Amniotic stem cell (primary cell): ENCODE measurements at regions not wholly inside any gene's neighbourhood (a gene's known extent, or its start where the extent isn't known, plus 50 kb on each side); places are given as distances from the start of the nearest gene placed in this dataset.
"Not testable (repeated sequence)": the region's sequence is repeated elsewhere in the genome, so short reads cannot be mapped to it uniquely, and the experiment has no call there.

Experiments used
- DNase-seq: peaks from one replicate; lab custom pipeline; 2025; lab: John Stamatoyannopoulos, UW

GRCh38 chrX:43375136-43375535 lies 281.0 kb upstream of the MAOA start:
- DNase-seq = no peak

GRCh38 chrX:43380704-43381103 lies 275.4 kb upstream of the MAOA start:
- DNase-seq = no peak

DNA sequence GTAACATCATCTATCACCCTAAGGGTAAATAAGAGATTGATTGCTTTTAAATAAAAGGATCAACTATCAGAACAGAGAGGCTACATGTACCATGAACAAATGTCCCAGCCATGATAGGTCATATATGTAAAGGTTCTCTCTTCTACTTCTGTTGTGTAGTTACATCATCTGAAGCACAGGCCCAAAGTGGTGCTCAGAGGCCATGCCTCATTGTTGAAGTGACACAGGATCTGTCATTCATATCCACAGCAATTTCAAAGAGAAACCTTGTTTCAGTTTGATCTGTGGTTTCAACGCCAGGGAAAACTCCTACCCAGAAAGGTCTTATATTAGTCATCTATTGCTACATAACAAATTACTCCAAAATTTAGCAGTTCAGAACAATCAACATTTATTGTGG lies 269.2 kb upstream of the MAOA start:
- DNase-seq = no peak

GRCh38 chrX:43405191-43405590 lies 250.9 kb upstream of the MAOA start:
- no peak for DNase-seq

DNA sequence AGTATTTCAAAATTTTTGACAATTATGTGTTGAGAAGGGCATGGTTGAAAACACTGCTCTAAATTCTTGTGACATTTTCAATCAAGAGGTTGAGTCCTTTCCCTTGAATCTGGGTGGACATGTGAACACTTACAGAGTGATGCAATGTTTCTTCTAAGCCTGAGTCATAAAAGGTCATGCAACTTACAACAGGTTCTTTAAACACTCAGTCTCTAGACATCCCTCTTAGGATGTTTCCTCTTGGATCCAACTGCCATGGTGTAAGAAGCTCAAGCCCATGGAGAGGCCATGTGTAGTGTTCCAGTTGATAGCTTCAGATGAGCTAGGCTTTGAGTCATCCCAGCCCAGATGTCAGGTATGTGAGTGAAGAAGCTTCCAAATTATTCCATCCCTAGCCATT lies 232.2 kb upstream of the MAOA start:
- no peak for DNase-seq

GRCh38 chrX:43436517-43436916 lies 219.6 kb upstream of the MAOA start:
- DNase-seq = no peak

DNA sequence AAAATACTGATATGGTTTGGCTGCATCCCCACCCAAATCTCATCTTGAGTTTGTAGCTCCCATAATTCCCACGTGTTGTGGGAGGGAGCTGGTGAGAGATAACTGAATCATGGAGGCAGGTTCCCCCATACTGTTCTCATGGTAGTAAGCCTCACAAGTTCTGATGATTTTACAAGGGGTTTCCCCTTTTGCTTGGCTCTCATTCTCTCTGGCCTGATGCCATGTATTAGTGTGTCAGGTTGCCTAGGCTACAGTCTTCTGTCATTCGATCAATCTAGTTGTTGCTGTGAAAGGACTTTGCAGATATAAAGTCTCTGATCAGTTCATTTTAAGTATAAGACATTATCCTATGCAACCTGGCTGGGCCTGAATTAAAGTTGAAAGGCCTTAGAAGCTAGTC lies 209.3 kb upstream of the MAOA start:
- no peak for DNase-seq

DNA sequence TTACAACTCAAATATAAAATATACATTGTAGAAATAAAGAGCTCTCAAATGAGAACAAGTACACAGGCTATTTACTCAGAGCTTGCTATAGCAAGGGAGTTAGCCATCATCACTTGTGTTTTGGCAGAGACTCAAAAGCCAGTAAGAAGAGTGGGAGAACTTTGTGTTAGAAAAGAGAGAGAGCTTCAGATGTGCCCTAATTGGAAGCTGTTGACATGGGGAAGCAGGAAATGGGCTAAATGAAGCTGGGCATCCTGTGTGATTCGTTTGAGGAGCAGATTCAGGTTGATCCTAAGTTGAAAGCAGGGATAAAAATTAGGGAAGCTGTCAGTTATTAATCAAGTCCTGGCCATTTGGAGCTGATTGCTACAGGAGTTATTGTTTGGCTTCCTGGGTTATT lies 207.4 kb upstream of the MAOA start:
- no peak for DNase-seq

- no peak for DNase-seq
Observed at GRCh38 chrX:43450355-43450754, 205.7 kb upstream of the MAOA start.

DNA sequence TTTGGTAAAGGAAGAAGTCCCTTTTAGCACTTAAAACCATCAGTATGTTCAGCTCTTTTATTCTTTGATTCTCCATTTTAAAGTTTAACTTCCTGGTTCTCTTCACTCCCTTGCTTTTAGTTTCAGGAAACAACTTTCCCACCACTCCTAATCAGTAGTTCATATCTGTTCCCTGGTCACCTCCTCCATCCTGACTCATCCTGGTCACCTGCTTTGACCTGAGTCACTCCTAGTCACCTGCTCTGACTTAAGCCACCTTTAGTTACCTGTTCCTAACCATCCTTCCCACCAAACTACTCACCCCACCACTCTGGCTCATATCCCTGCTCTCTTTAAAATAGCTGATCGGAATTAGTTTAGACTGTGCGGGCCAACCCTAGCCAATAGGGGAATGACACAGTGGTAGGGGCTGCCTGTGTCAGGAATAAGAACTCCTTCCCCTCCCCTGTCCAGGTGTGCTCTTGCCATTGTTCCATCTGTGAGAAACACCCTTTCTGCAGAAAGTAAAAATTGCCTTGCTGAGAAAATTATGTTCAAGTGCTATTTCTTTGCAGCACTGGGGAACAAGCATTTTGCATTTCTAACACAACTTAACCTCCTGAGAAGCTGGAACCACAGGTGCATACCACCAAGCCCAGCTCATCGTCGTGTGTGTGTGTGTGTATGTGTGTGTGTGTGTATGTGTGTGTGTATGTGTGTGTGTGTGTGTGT lies 204.0 kb upstream of the MAOA start:
- DNase-seq = not testable (repeated sequence)

- DNase-seq = no peak
Observed at GRCh38 chrX:43456063-43456462, 200.0 kb upstream of the MAOA start.

DNA sequence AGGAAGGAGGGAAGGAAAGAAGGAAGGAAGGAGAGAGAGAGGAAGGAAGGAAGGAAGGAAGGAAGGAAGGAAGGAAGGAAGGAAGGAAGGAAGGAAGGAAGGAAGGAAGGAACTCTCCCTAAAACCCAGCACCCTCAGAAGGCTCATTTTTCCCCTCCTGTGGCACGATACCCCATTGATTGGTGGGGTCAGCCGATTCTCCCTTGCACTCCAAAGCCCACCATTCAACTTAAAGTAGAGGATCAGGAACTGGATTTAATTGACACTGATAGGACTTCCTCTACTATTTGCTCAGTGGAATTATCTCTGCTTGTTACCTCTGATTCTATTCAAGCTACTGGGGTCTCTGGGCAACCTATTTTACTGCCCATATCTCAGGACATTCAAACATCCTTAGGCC lies 199.2 kb upstream of the MAOA start:
- no peak for DNase-seq

DNA sequence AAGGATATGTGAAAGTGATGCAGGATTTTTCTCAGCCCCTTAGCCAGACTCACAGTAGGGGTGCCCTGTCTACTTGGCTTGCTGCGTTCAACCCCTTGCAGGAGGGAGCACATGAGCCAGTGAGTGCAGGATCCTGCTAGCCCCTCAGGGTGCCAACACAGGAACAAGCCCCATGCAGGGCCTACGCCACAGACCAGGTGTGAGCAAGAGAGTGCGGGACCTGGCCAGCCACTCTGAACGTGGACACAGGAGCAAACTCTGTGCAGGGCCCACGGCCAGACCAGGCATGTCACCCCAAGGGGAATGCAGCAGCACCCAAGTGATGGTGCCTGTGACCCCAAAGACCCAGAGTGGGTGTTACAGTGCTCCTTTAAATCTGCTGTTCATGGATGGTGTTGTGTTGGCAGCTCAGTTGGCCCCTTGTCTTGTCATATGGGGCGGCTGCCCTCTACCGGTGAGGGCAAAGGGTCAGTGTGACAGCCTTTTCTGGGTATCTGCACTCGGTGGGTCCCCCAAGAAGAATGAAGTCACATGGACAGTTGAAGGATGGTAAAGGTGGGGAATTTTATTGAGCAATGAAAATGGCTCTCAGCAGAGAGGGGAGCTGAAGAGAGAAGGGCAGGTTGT lies 188.4 kb upstream of the MAOA start:
- DNase-seq = no peak

GRCh38 chrX:43469391-43470054 lies 186.6 kb upstream of the MAOA start:
- DNase-seq = no peak

DNA sequence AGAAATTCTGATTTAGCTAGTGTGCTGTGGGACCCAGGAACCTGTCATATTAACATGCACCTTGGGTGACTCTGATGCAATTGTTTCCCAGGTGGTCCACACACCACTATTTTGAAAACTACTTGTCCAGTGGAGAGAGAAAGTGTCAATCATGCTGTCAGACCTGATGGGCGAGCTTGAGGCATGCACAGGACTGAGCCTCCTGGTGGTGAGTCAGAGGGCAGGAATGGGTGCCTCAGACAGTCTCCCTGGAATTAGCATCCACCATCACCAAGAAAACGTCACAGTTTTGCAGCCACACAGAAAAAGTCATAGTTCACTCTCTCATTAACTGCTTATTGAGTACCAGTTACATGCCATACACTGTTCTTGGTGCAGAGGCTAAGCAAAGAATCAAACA lies 181.8 kb upstream of the MAOA start:
- no peak for DNase-seq

DNA sequence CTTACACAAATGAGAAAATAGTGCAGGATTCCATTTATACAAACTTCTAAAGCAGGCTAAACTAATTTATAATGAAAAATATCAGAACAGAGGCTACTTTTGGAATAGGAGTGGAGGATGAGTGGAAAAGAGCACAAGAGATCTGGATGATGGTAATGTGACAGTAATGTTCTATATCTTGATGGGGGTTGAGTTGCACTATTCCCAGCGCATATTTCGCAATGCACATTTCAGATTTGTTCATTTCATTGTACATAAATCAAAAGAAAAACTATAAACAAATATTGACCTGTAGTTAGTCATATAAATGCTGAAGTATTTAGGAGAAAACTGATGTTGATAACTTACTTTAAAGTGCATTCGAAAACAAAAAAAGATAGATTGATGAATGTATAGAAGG lies 177.0 kb upstream of the MAOA start:
- no peak for DNase-seq

DNA sequence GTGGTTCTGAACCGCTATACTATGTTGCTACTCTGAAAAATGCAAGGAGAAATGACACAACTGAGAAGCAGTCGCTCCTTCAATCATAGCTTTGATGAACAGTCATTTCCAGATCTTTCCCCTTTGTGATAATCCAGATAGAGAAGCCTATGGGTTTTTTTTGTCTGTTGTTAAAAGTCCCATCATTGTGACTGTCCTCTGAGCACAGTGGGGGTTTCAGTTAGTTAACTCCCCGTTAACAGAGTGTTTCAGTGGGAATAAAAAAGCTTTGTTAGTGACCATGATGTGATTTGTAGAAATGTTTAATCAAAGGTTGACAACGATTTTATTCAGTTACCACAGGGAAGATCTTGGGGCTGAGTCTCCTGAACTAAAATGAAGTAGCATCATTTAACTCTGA lies 176.2 kb upstream of the MAOA start:
- DNase-seq = no peak

- no peak for DNase-seq
Observed at GRCh38 chrX:43481576-43481975, 174.5 kb upstream of the MAOA start.

GRCh38 chrX:43493756-43494155 lies 162.3 kb upstream of the MAOA start:
- DNase-seq = no peak

- DNase-seq = no peak
Observed at GRCh38 chrX:43500246-43500645, 155.9 kb upstream of the MAOA start.

DNA sequence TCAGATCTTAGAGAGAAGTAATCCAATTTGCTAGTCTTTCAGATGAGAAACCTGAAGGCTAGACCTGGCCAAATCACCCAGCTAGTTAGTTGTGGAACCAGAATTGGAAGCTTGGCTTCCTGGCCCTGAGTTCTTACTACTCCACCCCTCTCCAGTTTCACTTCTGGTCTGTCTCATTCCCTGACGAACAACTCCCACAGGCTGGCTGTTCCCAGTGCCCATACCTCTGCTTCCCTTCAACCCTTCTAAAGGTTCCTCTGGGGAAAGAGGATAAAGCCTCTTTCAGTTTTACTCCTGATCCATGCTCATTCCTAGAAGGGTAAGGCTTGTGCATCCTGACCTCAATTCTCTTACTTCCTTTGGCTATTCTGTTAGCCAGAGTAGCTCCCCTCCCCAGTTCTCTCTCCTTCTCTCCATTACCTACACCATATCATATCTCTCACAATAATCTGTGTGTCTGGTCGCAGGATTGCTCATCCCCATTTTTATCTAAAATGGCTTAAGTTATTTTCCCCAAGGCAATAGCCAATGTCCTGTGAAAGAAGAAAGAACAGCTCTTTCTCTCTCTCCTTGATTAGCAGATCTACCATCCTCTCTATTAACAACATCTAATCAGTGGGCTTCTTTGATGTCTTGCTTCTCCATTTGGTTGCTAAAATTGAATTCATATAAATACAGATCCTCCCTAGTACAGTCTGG lies 155.0 kb upstream of the MAOA start:
- no peak for DNase-seq

DNA sequence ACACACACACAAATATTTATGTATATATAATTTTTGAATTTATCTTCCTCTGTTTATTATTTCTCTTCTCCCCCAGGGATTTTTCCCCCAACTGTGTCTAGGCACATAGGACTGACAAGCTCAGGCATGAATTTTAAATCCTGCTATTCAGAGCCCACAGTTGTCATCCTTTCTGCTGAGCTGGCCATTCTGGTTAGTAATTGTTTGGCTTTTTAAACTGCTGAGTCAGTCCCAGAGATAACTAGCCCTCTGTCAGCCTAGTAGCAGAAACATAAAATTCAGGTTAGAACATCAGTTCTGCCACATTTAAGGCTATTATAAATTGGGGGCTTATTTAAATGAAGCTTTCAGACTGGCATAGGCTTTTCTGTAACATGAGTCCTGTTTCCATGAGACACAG lies 151.7 kb upstream of the MAOA start:
- no peak for DNase-seq

- no peak for DNase-seq
Observed at GRCh38 chrX:43505769-43506168, 150.3 kb upstream of the MAOA start.
